LNCAP (cell line): ENCODE measurements at regions not wholly inside any gene's neighbourhood (a gene's known extent, or its start where the extent isn't known, plus 50 kb on each side); places are given as distances from the start of the nearest gene placed in this dataset.

Experiments used
- CTCF ChIP-seq: fragments of 450-650 bp; IDR thresholded peaks from 2 replicates; pipeline ENCODE4 v1.5.1; 2017; ENCODE audit warnings: mild to moderate bottlenecking

GRCh38 chr1:199472978-199473377 is 554.5 kb upstream of the NR5A2 start:
- TF ChIP-seq CTCF: no peak

GRCh38 chr1:199474738-199475137 is 552.8 kb upstream of the NR5A2 start:
- no peak for TF ChIP-seq CTCF

- TF ChIP-seq CTCF: no peak
Measured at GRCh38 chr1:199482426-199482825, 545.1 kb upstream of the NR5A2 start.

GRCh38 chr1:199489594-199489993 is 537.9 kb upstream of the NR5A2 start:
- TF ChIP-seq CTCF: no peak

- TF ChIP-seq CTCF: no peak
Measured at GRCh38 chr1:199490769-199491527, 536.6 kb upstream of the NR5A2 start.

- TF ChIP-seq CTCF: no peak
Measured at GRCh38 chr1:199495432-199495831, 532.1 kb upstream of the NR5A2 start.

- no peak for TF ChIP-seq CTCF
Measured at GRCh38 chr1:199508072-199508471, 519.4 kb upstream of the NR5A2 start.

- no peak for TF ChIP-seq CTCF
Measured at GRCh38 chr1:199508653-199509052, 518.9 kb upstream of the NR5A2 start.
